Sigmoid colon (tissue), 4 donors: ENCODE measurements at regions not wholly inside any gene's neighbourhood (a gene's known extent, or its start where the extent isn't known, plus 50 kb on each side); places are given as distances from the start of the nearest gene placed in this dataset.

Source experiments
- CTCF ChIP-seq, 4 experiments: fragments of 450-650 bp in 3 of 4; fragments of 200-600 bp in 1 of 4; IDR thresholded peaks; one replicate each; pipeline ENCODE4 v1.5.1; 2016 to 2019; ENCODE audit warnings: antibody characterized with exemption in 4 of 4, mild to moderate bottlenecking in 3 of 4, moderate library complexity in 2 of 4
- EP300 ChIP-seq, 4 donors: sonication (generic); formaldehyde crosslinking; IDR thresholded peaks; one replicate each; pipeline ENCODE4 v1.6.1; 2017; ENCODE audit warnings: antibody characterized with exemption in 4 of 4
- POLR2A ChIP-seq, 2 donors: fragments of 450-650 bp; IDR thresholded peaks; one replicate each; pipeline ENCODE4 v1.6.1; 2016; ENCODE audit warnings: antibody characterized with exemption in 2 of 2, mild to moderate bottlenecking in 2 of 2, moderate library complexity in 2 of 2

- no peak for TF ChIP-seq CTCF (IDR thresholded peaks at IDR 0.05)
- no peak for TF ChIP-seq POLR2A (IDR thresholded peaks at IDR 0.05)
- no peak for TF ChIP-seq EP300 (IDR thresholded peaks at IDR 0.05)
Measured at GRCh38 chr7:31211281-31211680, 129.2 kb downstream of the NEUROD6 start.
